GM18505 (cell line): ENCODE measurements at regions not wholly inside any gene's neighbourhood (a gene's known extent, or its start where the extent isn't known, plus 50 kb on each side); places are given as distances from the start of the nearest gene placed in this dataset.
"Not testable (repeated sequence)": the region's sequence is repeated elsewhere in the genome, so short reads cannot be mapped to it uniquely, and the experiment has no call there.

Experiments
- ATAC-seq: cut with Tn5 transposase; IDR thresholded peaks from one replicate; pipeline ENCODE4 v1.9.1; 2021; ENCODE audit not compliant: unreplicated experiment
- POLR2A ChIP-seq: IDR thresholded peaks from 4 replicates; pipeline ENCODE4 v1.6.1; 2011; ENCODE audit warnings: borderline replicate concordance; ENCODE audit not compliant: insufficient read depth, insufficient read length; ENCODE audit errors: extremely low read depth

DNA sequence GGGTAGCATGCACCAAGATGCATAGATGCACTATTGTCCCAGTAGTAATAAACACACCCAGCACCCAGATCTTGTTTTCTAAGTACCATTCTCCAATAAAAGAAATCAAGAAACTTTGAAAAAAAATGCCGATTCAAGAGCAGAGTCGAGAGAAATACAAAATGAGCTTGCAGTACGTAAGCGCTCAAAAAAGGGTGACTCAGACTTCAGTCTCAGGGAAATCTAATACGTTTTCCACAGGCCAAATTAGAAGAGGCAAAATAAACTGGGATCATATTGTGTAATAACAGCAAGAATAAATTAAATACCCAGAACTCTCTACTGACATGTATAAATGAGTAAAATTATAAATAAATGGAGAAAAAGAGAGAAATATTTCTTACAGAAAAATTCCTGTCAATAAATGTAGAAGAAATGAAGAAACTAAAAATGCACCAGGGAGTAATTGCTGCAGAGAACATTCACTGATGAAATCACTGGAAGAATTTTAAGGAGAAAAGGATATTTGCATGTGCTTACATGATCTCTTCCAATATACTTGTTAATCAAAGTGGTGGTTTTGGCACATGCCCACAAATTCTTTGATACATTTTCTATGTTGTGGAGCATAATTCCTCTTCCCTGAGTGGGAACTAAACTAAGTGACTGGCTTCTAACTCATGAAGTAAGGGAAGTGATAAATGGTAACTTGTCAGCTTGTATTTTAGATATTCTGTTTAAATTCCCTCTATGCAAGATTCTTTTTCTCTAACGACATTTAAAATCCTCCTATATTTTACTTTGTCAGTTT, 567.6 kb upstream of the ADAMTS16 start:
- no peak for TF ChIP-seq POLR2A
- ATAC-seq, result no peak

DNA sequence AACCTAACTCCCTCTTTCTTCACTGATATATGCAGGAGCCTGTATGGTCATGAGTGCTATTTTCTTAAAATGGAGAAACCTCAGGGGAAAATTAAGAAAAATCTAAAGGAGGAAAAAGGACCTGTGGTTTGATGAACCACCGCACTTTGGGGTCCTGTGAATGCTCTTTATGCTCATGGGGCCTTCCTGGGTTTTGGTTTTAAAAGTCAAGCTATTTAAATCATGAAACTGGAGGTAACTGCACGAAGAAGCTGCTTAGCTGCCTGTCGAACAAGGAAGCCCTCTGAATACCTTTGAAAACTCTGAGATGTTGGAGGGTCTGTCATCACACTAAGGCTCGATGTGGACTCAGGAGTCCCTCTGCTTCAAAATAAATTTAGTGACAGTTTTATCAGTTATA, 564.5 kb upstream of the ADAMTS16 start:
- no peak for ATAC-seq
- no peak for TF ChIP-seq POLR2A

DNA sequence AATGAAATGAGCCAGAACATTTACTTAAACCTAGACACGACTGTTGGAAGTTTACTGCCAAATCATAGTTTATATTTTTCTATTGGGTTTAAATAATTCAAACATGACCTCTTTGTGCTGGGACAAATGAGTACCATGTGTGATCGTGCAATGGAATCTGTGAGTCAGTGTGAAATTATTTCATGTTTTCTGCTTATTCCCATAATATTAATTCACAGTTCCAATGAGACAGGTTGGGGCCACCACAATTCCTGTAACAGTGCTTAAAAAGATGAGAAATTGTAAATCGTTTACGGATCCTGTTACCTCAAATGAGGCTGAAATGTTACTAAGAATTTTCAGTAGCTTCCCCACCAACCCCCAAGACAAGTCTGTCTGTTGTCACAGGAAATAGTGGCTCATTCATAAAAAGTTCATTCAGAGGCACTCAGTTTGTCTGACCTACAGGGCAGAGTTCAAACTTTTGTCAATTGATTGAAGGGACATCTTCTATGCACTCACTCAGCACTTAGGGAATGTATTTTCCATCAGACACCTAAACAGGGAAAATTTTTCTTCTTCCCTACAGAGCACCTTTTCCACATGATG, 563.9 kb upstream of the ADAMTS16 start:
- ATAC-seq, result no peak
- no peak for TF ChIP-seq POLR2A

DNA sequence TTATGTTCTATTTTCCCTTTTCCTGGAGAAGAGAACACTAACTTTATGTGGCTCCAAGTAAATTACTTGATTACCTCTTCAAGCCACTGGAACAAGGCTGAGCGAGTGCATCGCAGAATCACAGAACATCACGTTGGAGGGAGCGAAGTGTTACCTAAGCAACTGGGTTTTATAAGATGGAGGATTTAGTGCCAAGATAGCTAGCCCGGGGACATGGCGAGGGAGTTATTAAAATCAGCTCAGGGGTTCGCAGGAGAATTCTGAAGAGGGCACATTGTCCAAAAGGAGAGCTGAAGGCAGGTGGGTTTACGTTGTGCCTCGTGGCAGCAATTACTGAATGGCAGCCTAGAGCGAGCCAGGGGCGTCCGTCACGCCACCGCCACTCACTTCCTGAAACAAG, 563.2 kb upstream of the ADAMTS16 start:
- no peak for ATAC-seq
- TF ChIP-seq POLR2A, result no peak

DNA sequence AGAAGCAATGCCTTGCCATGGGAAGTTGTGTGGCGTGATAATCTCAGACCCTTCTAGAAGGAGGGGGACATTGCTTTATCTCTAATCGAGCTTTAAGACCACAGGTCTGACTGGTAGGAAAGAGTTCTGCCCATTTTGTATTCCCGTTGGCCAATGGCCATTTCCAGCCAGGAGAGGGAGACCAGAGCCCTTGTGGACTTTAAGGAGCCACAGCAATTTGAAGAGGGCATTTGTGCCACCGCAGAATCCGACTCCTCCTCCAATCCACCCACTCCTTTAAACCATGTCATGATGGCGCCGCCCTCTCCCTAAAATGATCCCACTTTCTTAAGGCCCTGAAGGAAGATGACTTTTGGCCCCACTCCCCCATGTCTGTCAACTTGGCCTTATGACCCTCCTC, 560.5 kb upstream of the ADAMTS16 start:
- TF ChIP-seq POLR2A, result no peak
- no peak for ATAC-seq

DNA sequence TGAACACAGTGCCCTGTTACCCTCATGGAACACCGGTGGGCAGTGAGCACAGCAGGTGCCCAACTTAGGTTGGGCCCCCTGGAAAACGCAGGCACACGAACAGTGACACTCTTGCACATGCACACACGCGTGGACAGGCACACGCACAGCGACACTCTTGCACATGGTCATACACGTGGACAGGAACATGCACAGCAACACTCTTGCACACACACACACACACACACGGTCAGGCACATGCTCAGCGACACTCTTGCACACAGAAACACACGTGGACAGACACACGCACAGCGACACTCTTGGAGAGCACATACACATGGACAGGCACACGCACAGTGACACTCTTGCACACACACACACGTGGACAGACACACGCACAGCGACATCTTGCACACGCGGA, 559.4 kb upstream of the ADAMTS16 start:
- no peak for ATAC-seq

DNA sequence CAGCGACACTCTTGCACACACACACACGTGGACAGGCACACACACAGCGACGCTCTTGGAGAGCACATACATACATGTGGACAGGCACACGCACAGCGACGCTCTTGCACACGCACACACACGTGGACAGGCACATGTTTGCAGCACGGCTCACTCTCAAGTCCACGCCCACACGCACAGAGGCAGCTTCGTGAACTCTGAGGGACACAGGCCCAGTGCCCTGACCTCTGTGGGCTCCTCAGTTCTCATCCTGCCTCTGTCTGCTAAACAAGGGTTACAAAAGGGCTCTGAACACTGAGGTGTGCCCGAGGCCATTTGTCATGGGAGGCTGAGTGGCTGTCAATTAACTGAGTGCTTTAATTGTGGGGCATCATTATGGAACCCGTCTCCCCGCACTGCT, 558.8 kb upstream of the ADAMTS16 start:
- no peak for ATAC-seq
- no peak for TF ChIP-seq POLR2A

More for the DNA sequence above, 559.4 kb upstream of the ADAMTS16 start:
- TF ChIP-seq POLR2A, result no peak

DNA sequence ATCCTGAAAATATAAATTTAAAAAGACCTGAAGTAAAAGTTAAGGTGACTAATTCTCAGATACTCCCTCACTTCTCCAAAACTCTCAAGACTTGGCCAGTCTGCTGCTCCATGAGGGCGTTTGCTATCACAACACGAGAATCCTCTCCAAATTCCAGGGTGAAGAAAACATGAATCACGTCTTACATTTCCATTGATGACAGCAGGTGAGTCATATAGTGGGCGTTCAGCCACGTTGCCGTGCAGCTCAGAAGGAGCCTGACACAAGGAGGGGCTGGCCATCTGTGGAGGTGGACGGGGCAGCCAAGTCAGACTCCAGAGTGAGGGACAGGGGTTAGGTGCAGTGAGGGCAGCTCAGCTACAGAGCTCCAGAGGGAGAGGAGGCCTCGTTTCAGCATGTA, 555.1 kb upstream of the ADAMTS16 start:
- no peak for TF ChIP-seq POLR2A
- no peak for ATAC-seq

DNA sequence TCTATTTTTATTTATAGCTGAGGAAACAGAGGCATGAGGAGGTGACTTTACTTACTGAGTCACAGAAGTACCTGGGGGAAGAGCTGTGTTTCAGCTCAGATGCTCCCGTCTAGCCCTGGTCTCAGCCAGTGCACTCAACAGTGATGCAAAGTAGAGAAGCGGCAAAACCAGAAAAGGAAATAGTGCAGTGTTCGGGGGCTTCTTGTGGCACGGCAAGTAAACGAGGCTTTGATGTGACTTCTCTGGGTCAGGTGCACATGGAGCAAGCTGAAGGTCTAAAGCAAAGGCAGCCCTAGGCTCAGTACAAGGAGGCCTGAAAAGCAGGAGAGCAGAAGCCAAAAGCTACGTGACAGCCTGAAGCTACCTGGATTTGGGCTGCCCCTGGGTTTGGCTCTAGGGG, 526.7 kb upstream of the ADAMTS16 start:
- TF ChIP-seq POLR2A, result no peak
- ATAC-seq, result no peak

DNA sequence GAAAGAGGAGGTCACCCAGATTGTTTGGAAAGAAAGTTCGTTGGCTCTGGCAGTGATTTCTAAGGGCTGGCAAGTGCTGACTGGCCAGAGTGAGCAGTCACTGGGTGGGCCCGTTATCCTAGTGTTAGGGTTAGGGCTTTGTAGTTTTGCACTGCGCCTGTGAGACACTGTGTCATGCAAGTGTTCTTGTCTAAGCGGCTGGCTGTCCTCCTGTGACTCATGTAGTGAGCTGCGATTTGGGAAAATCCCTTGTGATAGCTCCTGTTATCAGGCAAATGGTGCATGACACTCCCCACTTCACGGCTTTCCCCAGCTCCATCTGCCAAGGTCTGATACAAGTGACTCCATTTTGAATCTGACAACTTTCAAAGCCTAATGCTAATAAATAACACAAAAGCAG, 526.0 kb upstream of the ADAMTS16 start:
- no peak for ATAC-seq
- TF ChIP-seq POLR2A, result no peak

DNA sequence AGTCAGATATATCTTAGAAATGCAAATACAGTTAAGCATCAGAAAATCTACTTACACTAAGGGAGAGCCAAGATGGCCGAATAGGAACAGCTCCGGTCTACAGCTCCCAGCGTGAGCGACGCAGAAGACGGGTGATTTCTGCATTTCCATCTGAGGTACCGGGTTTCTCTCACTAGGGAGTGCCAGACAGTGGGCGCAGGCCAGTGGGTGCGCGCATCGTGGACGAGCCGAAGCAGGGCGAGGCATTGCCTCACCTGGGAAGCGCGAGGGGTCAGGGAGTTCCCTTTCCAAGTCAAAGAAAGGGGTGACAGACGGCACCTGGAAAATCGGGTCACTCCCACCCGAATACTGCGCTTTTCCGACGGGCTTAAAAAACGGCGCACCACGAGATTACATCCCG, 524.8 kb upstream of the ADAMTS16 start:
- ATAC-seq, result not testable (repeated sequence)

DNA sequence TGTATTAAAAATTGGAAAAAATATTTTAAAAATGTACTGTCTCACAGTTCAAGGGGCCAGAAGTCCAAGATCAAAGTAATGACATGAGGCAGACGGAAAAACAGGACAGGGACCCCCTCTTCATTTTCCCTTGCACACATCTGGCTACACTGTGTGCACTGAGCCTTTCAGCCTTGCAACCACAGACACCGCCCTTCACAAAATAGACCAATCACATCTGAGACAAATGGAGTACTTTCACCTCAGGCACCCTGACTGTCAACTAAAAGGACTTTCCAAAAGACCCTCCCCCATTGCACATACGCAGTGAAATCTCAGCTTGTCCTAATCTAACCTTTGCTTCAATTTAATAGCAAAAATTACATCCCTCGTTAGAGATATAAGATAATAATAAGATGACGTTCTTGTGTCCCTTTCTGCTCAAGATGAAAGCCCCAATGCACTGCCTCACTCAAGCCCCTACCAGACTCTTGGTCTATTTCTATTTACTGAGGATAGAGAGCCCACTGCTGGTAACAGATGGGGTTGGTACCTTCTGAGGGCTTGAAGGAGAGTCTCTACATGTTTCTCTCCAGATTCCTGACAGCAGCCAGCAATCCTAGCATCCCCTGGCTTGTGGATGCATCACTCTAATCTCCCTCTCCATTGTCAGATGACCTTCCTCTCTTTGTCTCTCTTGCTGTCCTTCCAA, 514.8 kb upstream of the ADAMTS16 start:
- no peak for ATAC-seq
- no peak for TF ChIP-seq POLR2A

DNA sequence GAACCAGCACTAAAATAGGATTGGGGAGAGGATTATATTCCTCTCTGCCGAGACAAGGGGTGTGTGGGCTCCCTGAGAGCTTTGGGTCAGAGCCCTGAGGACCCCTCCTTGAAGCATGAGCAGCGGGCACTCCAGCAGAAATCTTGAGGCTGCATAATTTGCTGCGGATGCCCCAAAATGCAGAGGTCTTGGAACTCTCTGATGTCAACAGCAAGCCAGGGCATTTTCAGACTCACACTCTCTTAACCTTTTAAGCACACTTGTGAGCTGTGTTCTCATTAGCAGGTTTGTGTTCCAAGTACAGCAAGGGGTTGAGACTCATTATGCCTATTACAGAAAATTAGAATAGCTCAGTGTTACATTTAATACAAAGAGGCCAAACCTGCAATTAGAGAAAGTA, 513.0 kb upstream of the ADAMTS16 start:
- no peak for ATAC-seq
- TF ChIP-seq POLR2A, result no peak

DNA sequence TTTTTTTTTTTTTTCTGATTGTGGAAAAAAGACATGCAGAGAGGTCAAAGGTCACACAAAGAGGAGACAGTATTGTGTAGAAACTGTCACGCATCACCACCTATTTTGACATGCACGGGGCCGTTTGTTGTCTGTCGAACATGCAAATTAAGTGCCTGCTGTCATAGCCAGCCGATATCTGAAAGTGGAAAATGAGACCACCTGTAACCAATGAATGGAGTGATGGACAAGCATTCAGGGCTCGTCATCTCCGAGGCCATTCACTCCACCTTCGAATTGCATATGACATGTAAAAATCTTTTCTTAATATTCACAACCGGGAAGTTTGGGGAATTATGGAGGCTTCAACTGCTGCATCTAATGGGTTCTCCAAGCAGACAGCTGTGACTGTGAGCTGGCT, 512.2 kb upstream of the ADAMTS16 start:
- ATAC-seq, result no peak
- TF ChIP-seq POLR2A, result no peak
